ENCODE measurements at regions not wholly inside any gene's neighbourhood (a gene's known extent, or its start where the extent isn't known, plus 50 kb on each side); places are given as distances from the start of the nearest gene placed in this dataset.

GRCh38 chr16:27721531-27722181 lies 171.7 kb downstream of the KATNIP start:
- no TSS peak for BruUV-seq (replicated peaks)
- Histone ChIP-seq H2AFZ (no peak overlapping the region), H3K27me3 (ENCODE audit: insufficient read depth, low read depth) (no peaks in the 10 kb centered on the region), H3K4me3 (no peak overlapping the region), H3K79me2 (ENCODE audit: low read depth) (no peaks in the 10 kb centered on the region), H3K36me3 (ENCODE audit: low read depth) (0 out of 2 replicates have a peak, but pooled peaks cover 7% of the 10 kb centered on the region), H3K4me1 (replicated peaks; ENCODE audit: insufficient read depth) (no peaks in the 10 kb centered on the region), H3K27ac (no peak overlapping the region), H3K9me2 (ENCODE audit: insufficient read depth) (no peaks in the 10 kb centered on the region), H3K4me2 (no peak overlapping the region), H3F3A (ENCODE audit: insufficient read depth, low read depth) (no peaks in the 10 kb centered on the region), H3K9me3 (ENCODE audit: insufficient read depth, low read depth) (no peaks in the 10 kb centered on the region), H4K20me1 (ENCODE audit: insufficient read depth) (no peaks in the 10 kb centered on the region)
- intact Hi-C loops (cut with micrococcal nuclease; ENCODE audit: unreplicated experiment) = no loop called here
- DNase-seq = no peak
- ChIA-PET CTCF (interaction anchor here (0.6 kb wide), 1 partner anchor 324 kb away, joined by 9 read pairs; no protein-coding TSS in a partner anchor), POLR2A (ENCODE audit: unreplicated experiment) (no interaction called here)
- TF ChIP-seq EZH2 (IDR thresholded peaks at IDR 0.05; ENCODE audit: low read depth) = no peak
- TF ChIP-seq, protein P1, sequence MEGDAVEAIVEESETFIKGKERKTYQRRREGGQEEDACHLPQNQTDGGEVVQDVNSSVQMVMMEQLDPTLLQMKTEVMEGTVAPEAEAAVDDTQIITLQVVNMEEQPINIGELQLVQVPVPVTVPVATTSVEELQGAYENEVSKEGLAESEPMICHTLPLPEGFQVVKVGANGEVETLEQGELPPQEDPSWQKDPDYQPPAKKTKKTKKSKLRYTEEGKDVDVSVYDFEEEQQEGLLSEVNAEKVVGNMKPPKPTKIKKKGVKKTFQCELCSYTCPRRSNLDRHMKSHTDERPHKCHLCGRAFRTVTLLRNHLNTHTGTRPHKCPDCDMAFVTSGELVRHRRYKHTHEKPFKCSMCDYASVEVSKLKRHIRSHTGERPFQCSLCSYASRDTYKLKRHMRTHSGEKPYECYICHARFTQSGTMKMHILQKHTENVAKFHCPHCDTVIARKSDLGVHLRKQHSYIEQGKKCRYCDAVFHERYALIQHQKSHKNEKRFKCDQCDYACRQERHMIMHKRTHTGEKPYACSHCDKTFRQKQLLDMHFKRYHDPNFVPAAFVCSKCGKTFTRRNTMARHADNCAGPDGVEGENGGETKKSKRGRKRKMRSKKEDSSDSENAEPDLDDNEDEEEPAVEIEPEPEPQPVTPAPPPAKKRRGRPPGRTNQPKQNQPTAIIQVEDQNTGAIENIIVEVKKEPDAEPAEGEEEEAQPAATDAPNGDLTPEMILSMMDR (conservative IDR thresholded peaks at IDR 0.05) = no peak

- Histone ChIP-seq H3K79me2 (ENCODE audit: low read depth) (no peaks in the 10 kb centered on the region), H3F3A (ENCODE audit: insufficient read depth, low read depth) (no peaks in the 10 kb centered on the region), H4K20me1 (ENCODE audit: insufficient read depth) (no peaks in the 10 kb centered on the region), H3K27me3 (ENCODE audit: insufficient read depth, low read depth) (no peaks in the 10 kb centered on the region), H3K27ac (no peak overlapping the region), H3K4me2 (no peak overlapping the region), H3K36me3 (ENCODE audit: low read depth) (0 out of 2 replicates have a peak, but pooled peaks cover 7% of the 10 kb centered on the region), H2AFZ (no peak overlapping the region), H3K4me3 (no peak overlapping the region), H3K4me1 (replicated peaks; ENCODE audit: insufficient read depth) (no peaks in the 10 kb centered on the region), H3K9me3 (ENCODE audit: insufficient read depth, low read depth) (no peaks in the 10 kb centered on the region), H3K9me2 (ENCODE audit: insufficient read depth) (no peaks in the 10 kb centered on the region)
- BruUV-seq (replicated peaks) = no TSS peak
- no peak for DNase-seq
- CTCF ChIA-PET = interaction anchor here (0.6 kb wide), 1 partner anchor 324 kb away, joined by 9 read pairs; no protein-coding TSS in a partner anchor
- intact Hi-C loops (cut with micrococcal nuclease; ENCODE audit: unreplicated experiment) = no loop called here
- POLR2A ChIA-PET (ENCODE audit: unreplicated experiment) = no interaction called here
- TF ChIP-seq, protein P1 (conservative IDR thresholded peaks at IDR 0.05) = no peak
- TF ChIP-seq EZH2 (IDR thresholded peaks at IDR 0.05; ENCODE audit: low read depth) = no peak
Observed at GRCh38 chr16:27722207-27722606, 172.3 kb downstream of the KATNIP start.

- Histone ChIP-seq H3K27me3 (ENCODE audit: insufficient read depth, low read depth) (no peaks in the 10 kb centered on the region), H4K20me1 (ENCODE audit: insufficient read depth) (no peaks in the 10 kb centered on the region), H3K9me2 (ENCODE audit: insufficient read depth) (no peaks in the 10 kb centered on the region), H3K4me3 (no peak overlapping the region), H3F3A (ENCODE audit: insufficient read depth, low read depth) (no peaks in the 10 kb centered on the region), H3K79me2 (ENCODE audit: low read depth) (no peaks in the 10 kb centered on the region), H3K36me3 (ENCODE audit: low read depth) (0 out of 2 replicates have a peak, but pooled peaks cover 7% of the 10 kb centered on the region), H3K4me1 (replicated peaks; ENCODE audit: insufficient read depth) (no peaks in the 10 kb centered on the region), H3K9me3 (ENCODE audit: insufficient read depth, low read depth) (no peaks in the 10 kb centered on the region), H2AFZ (no peak overlapping the region), H3K27ac (no peak overlapping the region), H3K4me2 (no peak overlapping the region)
- POLR2A ChIA-PET (ENCODE audit: unreplicated experiment) = no interaction called here
- intact Hi-C loops (cut with micrococcal nuclease; ENCODE audit: unreplicated experiment) = no loop called here
- BruUV-seq (replicated peaks) = no TSS peak
- no peak for DNase-seq
- no peak for TF ChIP-seq EZH2 (IDR thresholded peaks at IDR 0.05; ENCODE audit: low read depth)
- TF ChIP-seq, protein P1 (conservative IDR thresholded peaks at IDR 0.05) = no peak
- CTCF ChIA-PET = no interaction called here
Observed at GRCh38 chr16:27722892-27723450, 173.0 kb downstream of the KATNIP start.

All from PC-9 (cell line).